ENCODE measurements at regions not wholly inside any gene's neighbourhood (a gene's known extent, or its start where the extent isn't known, plus 50 kb on each side); places are given as distances from the start of the nearest gene placed in this dataset.
"Not testable (repeated sequence)": the region's sequence is repeated elsewhere in the genome, so short reads cannot be mapped to it uniquely, and the experiment has no call there.

GRCh38 chr16:25367773-25368524, 110.3 kb upstream of the ZKSCAN2 start:
- Histone ChIP-seq H2AFZ (no peak overlapping the region), H3K4me3 (ENCODE audit: low read depth, low read length) (no peak overlapping the region), H3K79me2 (no peaks in the 10 kb centered on the region), H3K9me3 (ENCODE audit: control insufficient read depth, low read length) (no peaks in the 10 kb centered on the region), H3K27ac (no peak overlapping the region), H3K4me1 (no peaks in the 10 kb centered on the region), H3K36me3 (ENCODE audit: control insufficient read depth, insufficient read depth, low read length) (no peaks in the 10 kb centered on the region), H3K27me3 (ENCODE audit: control insufficient read depth, insufficient read depth, low read length) (no peaks in the 10 kb centered on the region), H3K9ac (no peak overlapping the region), H3K4me2 (ENCODE audit: low read length) (no peak overlapping the region)
- no peak for TF ChIP-seq CTCF (IDR thresholded peaks at IDR 0.05)

- Histone ChIP-seq H3K4me3 (ENCODE audit: low read depth, low read length) (no peak overlapping the region), H2AFZ (no peak overlapping the region), H3K9me3 (ENCODE audit: control insufficient read depth, low read length) (no peaks in the 10 kb centered on the region), H3K9ac (no peak overlapping the region), H3K4me1 (no peaks in the 10 kb centered on the region), H3K27ac (no peak overlapping the region), H3K4me2 (ENCODE audit: low read length) (no peak overlapping the region), H3K79me2 (no peaks in the 10 kb centered on the region), H3K36me3 (ENCODE audit: control insufficient read depth, insufficient read depth, low read length) (no peaks in the 10 kb centered on the region), H3K27me3 (ENCODE audit: control insufficient read depth, insufficient read depth, low read length) (no peaks in the 10 kb centered on the region)
- no peak for TF ChIP-seq CTCF (IDR thresholded peaks at IDR 0.05)
These were observed 108.4 kb upstream of the ZKSCAN2 start for GRCh38 chr16:25366078-25366477.

DNA sequence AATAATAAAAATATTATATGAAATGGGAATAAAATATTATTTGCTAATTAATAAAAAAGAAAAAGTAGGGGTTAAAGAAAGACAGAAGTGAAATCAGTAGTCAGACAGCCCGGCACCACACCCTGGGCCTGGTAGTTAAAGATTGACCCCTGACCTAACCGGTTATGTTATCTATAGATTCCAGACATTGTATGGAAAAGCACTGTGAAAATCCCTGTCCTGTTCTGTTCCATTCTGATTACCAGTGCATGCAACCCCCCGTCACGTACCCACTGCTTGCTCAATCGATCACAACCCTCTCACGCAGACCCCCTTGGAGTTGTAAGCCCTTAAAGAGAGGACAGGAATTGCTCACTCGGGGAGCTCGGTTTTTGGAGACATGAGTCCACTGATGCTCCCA, 101.9 kb upstream of the ZKSCAN2 start:
- H3K27ac ChIP-seq; H3K36me3 ChIP-seq (ENCODE audit: control insufficient read depth, insufficient read depth, low read length); H3K79me2 ChIP-seq; H3K4me2 ChIP-seq (ENCODE audit: low read length); H3K4me3 ChIP-seq (ENCODE audit: low read depth, low read length); H3K9me3 ChIP-seq (ENCODE audit: control insufficient read depth, low read length); H3K9ac ChIP-seq; H2AFZ ChIP-seq; H3K4me1 ChIP-seq; H3K27me3 ChIP-seq (ENCODE audit: control insufficient read depth, insufficient read depth, low read length): not testable (repeated sequence)

DNA sequence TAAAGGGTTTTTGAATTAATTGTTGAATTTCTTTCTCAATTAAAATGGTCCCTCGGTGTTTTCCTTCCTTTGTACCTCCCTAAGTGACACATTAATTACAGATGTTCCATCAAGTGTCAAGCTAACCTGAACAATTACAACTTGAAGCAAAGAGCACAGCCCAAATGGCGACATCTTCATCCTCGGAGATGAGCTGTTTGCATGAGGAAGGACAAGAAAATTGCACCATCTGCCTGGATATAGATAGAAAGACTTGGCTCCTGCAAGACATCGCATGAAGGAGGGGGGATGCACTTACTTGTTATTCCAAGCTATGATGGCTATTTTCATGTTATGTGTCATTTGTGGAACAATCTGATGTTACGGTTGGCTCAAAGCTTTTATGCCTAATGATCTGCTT, 86.4 kb upstream of the ZKSCAN2 start:
- no peaks in the 10 kb centered on the region for H3K9me3 ChIP-seq (ENCODE audit: control insufficient read depth, low read length)
- TF ChIP-seq CTCF (IDR thresholded peaks at IDR 0.05), result no peak
- no peak overlapping the region for H3K4me3 ChIP-seq (ENCODE audit: low read depth, low read length)
- H3K27ac ChIP-seq, result no peak overlapping the region
- H3K4me1 ChIP-seq, result no peaks in the 10 kb centered on the region
- H3K79me2 ChIP-seq, result no peaks in the 10 kb centered on the region
- H2AFZ ChIP-seq, result no peak overlapping the region
- no peak overlapping the region for H3K9ac ChIP-seq
- H3K27me3 ChIP-seq (ENCODE audit: control insufficient read depth, insufficient read depth, low read length), result no peaks in the 10 kb centered on the region
- no peaks in the 10 kb centered on the region for H3K36me3 ChIP-seq (ENCODE audit: control insufficient read depth, insufficient read depth, low read length)
- H3K4me2 ChIP-seq (ENCODE audit: low read length), result no peak overlapping the region

- no peaks in the 10 kb centered on the region for H3K4me1 ChIP-seq
- TF ChIP-seq CTCF (IDR thresholded peaks at IDR 0.05), result no peak
- H3K4me2 ChIP-seq (ENCODE audit: low read length), result no peak overlapping the region
- H3K27me3 ChIP-seq (ENCODE audit: control insufficient read depth, insufficient read depth, low read length), result no peaks in the 10 kb centered on the region
- H3K9me3 ChIP-seq (ENCODE audit: control insufficient read depth, low read length), result no peaks in the 10 kb centered on the region
- H3K79me2 ChIP-seq, result no peaks in the 10 kb centered on the region
- H3K4me3 ChIP-seq (ENCODE audit: low read depth, low read length), result no peak overlapping the region
- H3K36me3 ChIP-seq (ENCODE audit: control insufficient read depth, insufficient read depth, low read length), result no peaks in the 10 kb centered on the region
- H2AFZ ChIP-seq, result no peak overlapping the region
- H3K27ac ChIP-seq, result no peak overlapping the region
- H3K9ac ChIP-seq, result no peak overlapping the region
These were observed 83.3 kb upstream of the ZKSCAN2 start for GRCh38 chr16:25340973-25341372.

All from parathyroid adenoma (tissue), 2 donors.